Upper lobe of right lung (tissue), 1 donor: ENCODE measurements at regions not wholly inside any gene's neighbourhood (a gene's known extent, or its start where the extent isn't known, plus 50 kb on each side); places are given as distances from the start of the nearest gene placed in this dataset.

Experiments
- ATAC-seq: fragments of 200-7000 bp; cut with Tn5 transposase; one replicate; pipeline ENCODE4 v1.9.1; 2020; ENCODE audit warnings: mild to moderate bottlenecking, moderate library complexity
- DNase-seq: peaks from one replicate; pipeline ENCODE4 v3.0.0-alpha.2; 2020
- H3K27ac ChIP-seq: fragments of 200-600 bp; one replicate; pipeline ENCODE4 v1.8.0; 2022
- H3K27me3 ChIP-seq: fragments of 200-600 bp; one replicate; pipeline ENCODE4 v1.8.0; 2022; ENCODE audit warnings: mild to moderate bottlenecking
- H3K36me3 ChIP-seq: fragments of 200-600 bp; one replicate; pipeline ENCODE4 v1.8.0; 2022
- H3K4me1 ChIP-seq: fragments of 200-600 bp; one replicate; pipeline ENCODE4 v1.8.0; 2022
- H3K4me3 ChIP-seq: fragments of 200-600 bp; one replicate; pipeline ENCODE4 v1.8.0; 2022; ENCODE audit warnings: mild to moderate bottlenecking
- H3K9me3 ChIP-seq: fragments of 200-600 bp; one replicate; pipeline ENCODE4 v1.8.0; 2022
- CTCF ChIP-seq: fragments of 200-600 bp; IDR thresholded peaks from one replicate; pipeline ENCODE4 v1.8.0; 2022; ENCODE audit warnings: antibody characterized with exemption
- intact Hi-C: fragments of 100-400 bp; cut with DNase I; formaldehyde crosslinking; loops from one replicate; pipeline ENCODE4 v1.11.0; 2022
- donor health status: DM: no; HTN: yes; CAD: no; lungs with severe emphysema.

GRCh38 chr6:98635191-98635590 is 199.2 kb upstream of the POU3F2 start:
- Histone ChIP-seq H3K9me3 (no peaks in the 10 kb centered on the region), H3K4me3 (no peak overlapping the region), H3K4me1 (no peaks in the 10 kb centered on the region), H3K36me3 (no peaks in the 10 kb centered on the region), H3K27me3 (no peaks in the 10 kb centered on the region), H3K27ac (no peak overlapping the region)
- TF ChIP-seq CTCF, result no peak
- no peak for ATAC-seq
- intact Hi-C loops, result no loop called here
- DNase-seq, result no peak

- no peak overlapping the region for H3K27ac ChIP-seq
- H3K36me3 ChIP-seq, result no peaks in the 10 kb centered on the region
- DNase-seq, result no peak
- intact Hi-C loops, result no loop called here
- no peaks in the 10 kb centered on the region for H3K27me3 ChIP-seq
- TF ChIP-seq CTCF, result no peak
- H3K9me3 ChIP-seq, result no peaks in the 10 kb centered on the region
- no peak overlapping the region for H3K4me3 ChIP-seq
- no peak for ATAC-seq
- H3K4me1 ChIP-seq, result no peaks in the 10 kb centered on the region
Measured at GRCh38 chr6:98636941-98637340, 197.4 kb upstream of the POU3F2 start.

- Histone ChIP-seq H3K9me3 (no peaks in the 10 kb centered on the region), H3K4me1 (no peaks in the 10 kb centered on the region), H3K27ac (no peak overlapping the region), H3K36me3 (no peaks in the 10 kb centered on the region), H3K4me3 (no peak overlapping the region), H3K27me3 (no peaks in the 10 kb centered on the region)
- ATAC-seq (no peak), DNase-seq (no peak)
- intact Hi-C loops, result no loop called here
- TF ChIP-seq CTCF, result no peak
Measured at GRCh38 chr6:98639089-98639635, 195.2 kb upstream of the POU3F2 start.

- intact Hi-C loops, result no loop called here
- TF ChIP-seq CTCF, result no peak
- H3K9me3 ChIP-seq, result no peaks in the 10 kb centered on the region
- H3K4me3 ChIP-seq, result no peak overlapping the region
- ATAC-seq, result no peak
- H3K36me3 ChIP-seq, result no peaks in the 10 kb centered on the region
- no peaks in the 10 kb centered on the region for H3K4me1 ChIP-seq
- DNase-seq, result no peak
- H3K27ac ChIP-seq, result no peak overlapping the region
- H3K27me3 ChIP-seq, result no peaks in the 10 kb centered on the region
Measured at GRCh38 chr6:98640366-98640765, 194.0 kb upstream of the POU3F2 start.

- H3K27me3 ChIP-seq, result no peaks in the 10 kb centered on the region
- H3K4me3 ChIP-seq, result no peak overlapping the region
- no peaks in the 10 kb centered on the region for H3K9me3 ChIP-seq
- no peaks in the 10 kb centered on the region for H3K36me3 ChIP-seq
- H3K27ac ChIP-seq, result no peak overlapping the region
- H3K4me1 ChIP-seq, result no peaks in the 10 kb centered on the region
- DNase-seq (no peak), ATAC-seq (no peak)
- no peak for TF ChIP-seq CTCF
- intact Hi-C loops, result no loop called here
Measured at GRCh38 chr6:98641949-98642719, 192.2 kb upstream of the POU3F2 start.
